Neural cell (in vitro differentiated cells): ENCODE measurements at regions not wholly inside any gene's neighbourhood (a gene's known extent, or its start where the extent isn't known, plus 50 kb on each side); places are given as distances from the start of the nearest gene placed in this dataset.

Experiments used
- H2AFZ ChIP-seq: fragments of 200-600, 300-800 bp; sonication (generic), shearing (Covaris generic); 2 replicates; pipeline ENCODE4 v1.6.0; 2014; ENCODE audit warnings: low read depth, mild to moderate bottlenecking, antibody characterized with exemption, low read length, moderate library complexity
- H3F3A ChIP-seq: fragments of 200-600 bp; shearing (Covaris generic); 2 replicates; pipeline ENCODE4 v1.6.1; 2016; ENCODE audit warnings: mild to moderate bottlenecking, moderate library complexity, mixed read lengths, antibody characterized with exemption, low read length; ENCODE audit not compliant: insufficient read depth, poor library complexity, severe bottlenecking
- H3K27ac ChIP-seq: fragments of 200-600, 300-800 bp; sonication (generic), shearing (Covaris generic); 2 replicates; pipeline ENCODE4 v1.5.1; 2014; ENCODE audit warnings: mild to moderate bottlenecking, low read length, moderate library complexity
- H3K27me3 ChIP-seq: fragments of 300-800, 200-600 bp; sonication (generic), shearing (Covaris generic); 2 replicates; pipeline ENCODE4 v1.6.0; 2014; ENCODE audit warnings: mild to moderate bottlenecking, low read depth, low read length, moderate library complexity; ENCODE audit not compliant: insufficient read depth
- H3K36me3 ChIP-seq: fragments of 300-800, 200-600 bp; sonication (generic), shearing (Covaris generic); 2 replicates; pipeline ENCODE4 v1.5.1; 2014; ENCODE audit warnings: mild to moderate bottlenecking, antibody characterized with exemption, low read length, moderate library complexity; ENCODE audit not compliant: insufficient read depth
- H3K4me2 ChIP-seq: fragments of 300-800, 200-600 bp; sonication (generic), shearing (Covaris generic); 2 replicates; pipeline ENCODE4 v1.6.0; 2014; ENCODE audit warnings: mild to moderate bottlenecking, low read length
- H3K4me3 ChIP-seq: fragments of 300-800, 200-600 bp; sonication (generic), shearing (Covaris generic); 2 replicates; pipeline ENCODE4 v1.5.1; 2014; ENCODE audit warnings: mild to moderate bottlenecking, low read length, moderate library complexity
- H3K79me2 ChIP-seq: fragments of 200-600 bp; shearing (Covaris generic); replicated peaks from 2 replicates; pipeline ENCODE4 v1.6.0; 2014; ENCODE audit warnings: mild to moderate bottlenecking, low read length, moderate library complexity; ENCODE audit not compliant: insufficient read depth
- H3K9ac ChIP-seq: fragments of 300-800, 200-600 bp; sonication (generic), shearing (Covaris generic); 2 replicates; pipeline ENCODE4 v1.6.1; 2016; ENCODE audit warnings: mild to moderate bottlenecking, low read length, mixed read lengths
- H3K9me2 ChIP-seq: fragments of 200-600 bp; shearing (Covaris generic); 2 replicates; pipeline ENCODE4 v1.6.1; 2016; ENCODE audit warnings: mild to moderate bottlenecking, low read length, mixed read lengths; ENCODE audit not compliant: insufficient read depth
- H3K9me3 ChIP-seq: fragments of 200-600, 300-800 bp; sonication (generic), shearing (Covaris generic); 2 replicates; pipeline ENCODE4 v1.6.1; 2016; ENCODE audit warnings: mild to moderate bottlenecking, mixed run types, low read length, moderate library complexity, mixed read lengths
- H4K20me1 ChIP-seq: fragments of 200-600 bp; shearing (Covaris generic); 2 replicates; pipeline ENCODE4 v1.6.1; 2016; ENCODE audit warnings: mild to moderate bottlenecking, mixed run types; ENCODE audit not compliant: insufficient read depth
- EP300 ChIP-seq: fragments of 450-650 bp; conservative IDR thresholded peaks from 2 replicates; pipeline ENCODE4 v1.6.1; 2014; ENCODE audit warnings: antibody characterized with exemption, mild to moderate bottlenecking, moderate library complexity; ENCODE audit not compliant: poor library complexity, severe bottlenecking
- EZH2 ChIP-seq: fragments of 200-600, 300-800 bp; shearing (Covaris generic), sonication (generic); IDR thresholded peaks from 2 replicates; pipeline ENCODE4 v1.6.1; 2014; ENCODE audit warnings: antibody characterized with exemption, low read length, borderline replicate concordance, mild to moderate bottlenecking; ENCODE audit not compliant: insufficient read depth, poor library complexity, severe bottlenecking
- MXI1 ChIP-seq: fragments of 450-650 bp; conservative IDR thresholded peaks from 2 replicates; pipeline ENCODE4 v1.6.1; 2014; ENCODE audit warnings: antibody characterized with exemption, mild to moderate bottlenecking; ENCODE audit not compliant: poor library complexity, severe bottlenecking
- POLR2AphosphoS5 ChIP-seq: IDR thresholded peaks from 2 replicates; pipeline ENCODE4 v1.6.1; 2012
- RAD21 ChIP-seq: fragments of 450-650 bp; conservative IDR thresholded peaks from 2 replicates; pipeline ENCODE4 v1.6.1; 2014; ENCODE audit warnings: antibody characterized with exemption, mild to moderate bottlenecking, moderate library complexity
- SMC3 ChIP-seq: fragments of 450-650 bp; conservative IDR thresholded peaks from 2 replicates; pipeline ENCODE4 v1.6.1; 2014; ENCODE audit warnings: antibody characterized with exemption, mild to moderate bottlenecking, moderate library complexity; ENCODE audit not compliant: poor library complexity
- TAF1 ChIP-seq: IDR thresholded peaks from 2 replicates; pipeline ENCODE4 v1.6.1; 2012; ENCODE audit warnings: low read depth
- TF ChIP-seq, protein P1 (sequence below): fragments of 450-650 bp; IDR thresholded peaks from 2 replicates; pipeline ENCODE4 v1.5.1; 2014; ENCODE audit warnings: antibody characterized with exemption, mild to moderate bottlenecking, moderate library complexity; ENCODE audit not compliant: poor library complexity, severe bottlenecking
- TF ChIP-seq, protein P2 (sequence below): IDR thresholded peaks from 2 replicates; pipeline ENCODE4 v1.6.1; 2012; ENCODE audit warnings: borderline replicate concordance

DNA sequence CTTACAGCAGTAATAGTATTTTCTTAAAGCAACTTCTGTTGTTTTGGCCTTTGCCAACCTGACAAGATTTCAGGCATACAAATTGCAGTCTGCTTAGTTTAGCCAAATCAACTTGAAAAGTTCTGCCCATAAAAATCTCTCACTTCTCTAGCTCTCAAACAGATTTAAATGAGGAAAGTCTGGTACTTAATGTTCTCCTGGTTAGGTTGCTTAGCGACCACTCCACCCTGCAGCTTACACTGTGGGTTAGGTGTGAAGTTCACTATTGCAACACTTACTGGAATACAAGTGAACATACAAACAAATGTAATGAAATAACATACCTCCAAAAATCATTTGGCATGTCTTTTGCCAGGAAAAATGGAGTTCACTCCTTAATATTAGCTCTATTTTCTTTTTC is 178.7 kb upstream of the PCDH9 start:
- no peak overlapping the region for H3K27ac ChIP-seq
- H2AFZ ChIP-seq: no peak overlapping the region
- no peak for TF ChIP-seq TAF1
- TF ChIP-seq EP300: no peak
- TF ChIP-seq, protein P1, sequence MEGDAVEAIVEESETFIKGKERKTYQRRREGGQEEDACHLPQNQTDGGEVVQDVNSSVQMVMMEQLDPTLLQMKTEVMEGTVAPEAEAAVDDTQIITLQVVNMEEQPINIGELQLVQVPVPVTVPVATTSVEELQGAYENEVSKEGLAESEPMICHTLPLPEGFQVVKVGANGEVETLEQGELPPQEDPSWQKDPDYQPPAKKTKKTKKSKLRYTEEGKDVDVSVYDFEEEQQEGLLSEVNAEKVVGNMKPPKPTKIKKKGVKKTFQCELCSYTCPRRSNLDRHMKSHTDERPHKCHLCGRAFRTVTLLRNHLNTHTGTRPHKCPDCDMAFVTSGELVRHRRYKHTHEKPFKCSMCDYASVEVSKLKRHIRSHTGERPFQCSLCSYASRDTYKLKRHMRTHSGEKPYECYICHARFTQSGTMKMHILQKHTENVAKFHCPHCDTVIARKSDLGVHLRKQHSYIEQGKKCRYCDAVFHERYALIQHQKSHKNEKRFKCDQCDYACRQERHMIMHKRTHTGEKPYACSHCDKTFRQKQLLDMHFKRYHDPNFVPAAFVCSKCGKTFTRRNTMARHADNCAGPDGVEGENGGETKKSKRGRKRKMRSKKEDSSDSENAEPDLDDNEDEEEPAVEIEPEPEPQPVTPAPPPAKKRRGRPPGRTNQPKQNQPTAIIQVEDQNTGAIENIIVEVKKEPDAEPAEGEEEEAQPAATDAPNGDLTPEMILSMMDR: no peak
- no peak for TF ChIP-seq RAD21
- no peak for TF ChIP-seq MXI1
- TF ChIP-seq, protein P2, sequence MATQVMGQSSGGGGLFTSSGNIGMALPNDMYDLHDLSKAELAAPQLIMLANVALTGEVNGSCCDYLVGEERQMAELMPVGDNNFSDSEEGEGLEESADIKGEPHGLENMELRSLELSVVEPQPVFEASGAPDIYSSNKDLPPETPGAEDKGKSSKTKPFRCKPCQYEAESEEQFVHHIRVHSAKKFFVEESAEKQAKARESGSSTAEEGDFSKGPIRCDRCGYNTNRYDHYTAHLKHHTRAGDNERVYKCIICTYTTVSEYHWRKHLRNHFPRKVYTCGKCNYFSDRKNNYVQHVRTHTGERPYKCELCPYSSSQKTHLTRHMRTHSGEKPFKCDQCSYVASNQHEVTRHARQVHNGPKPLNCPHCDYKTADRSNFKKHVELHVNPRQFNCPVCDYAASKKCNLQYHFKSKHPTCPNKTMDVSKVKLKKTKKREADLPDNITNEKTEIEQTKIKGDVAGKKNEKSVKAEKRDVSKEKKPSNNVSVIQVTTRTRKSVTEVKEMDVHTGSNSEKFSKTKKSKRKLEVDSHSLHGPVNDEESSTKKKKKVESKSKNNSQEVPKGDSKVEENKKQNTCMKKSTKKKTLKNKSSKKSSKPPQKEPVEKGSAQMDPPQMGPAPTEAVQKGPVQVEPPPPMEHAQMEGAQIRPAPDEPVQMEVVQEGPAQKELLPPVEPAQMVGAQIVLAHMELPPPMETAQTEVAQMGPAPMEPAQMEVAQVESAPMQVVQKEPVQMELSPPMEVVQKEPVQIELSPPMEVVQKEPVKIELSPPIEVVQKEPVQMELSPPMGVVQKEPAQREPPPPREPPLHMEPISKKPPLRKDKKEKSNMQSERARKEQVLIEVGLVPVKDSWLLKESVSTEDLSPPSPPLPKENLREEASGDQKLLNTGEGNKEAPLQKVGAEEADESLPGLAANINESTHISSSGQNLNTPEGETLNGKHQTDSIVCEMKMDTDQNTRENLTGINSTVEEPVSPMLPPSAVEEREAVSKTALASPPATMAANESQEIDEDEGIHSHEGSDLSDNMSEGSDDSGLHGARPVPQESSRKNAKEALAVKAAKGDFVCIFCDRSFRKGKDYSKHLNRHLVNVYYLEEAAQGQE: no peak
- no peak for TF ChIP-seq SMC3
- no peak for TF ChIP-seq EZH2
- TF ChIP-seq POLR2AphosphoS5: no peak
- H3K4me3 ChIP-seq: no peak overlapping the region
- H3K4me2 ChIP-seq: no peak overlapping the region
- H3K27me3 ChIP-seq: no peaks in the 10 kb centered on the region
- H3K9ac ChIP-seq: no peak overlapping the region
- H3K9me2 ChIP-seq: no peaks in the 10 kb centered on the region
- no peaks in the 10 kb centered on the region for H3K36me3 ChIP-seq
- no peaks in the 10 kb centered on the region for H3F3A ChIP-seq
- no peaks in the 10 kb centered on the region for H3K9me3 ChIP-seq
- H4K20me1 ChIP-seq: no peaks in the 10 kb centered on the region
- H3K79me2 ChIP-seq: no peaks in the 10 kb centered on the region

- Histone ChIP-seq H3K27ac (no peak overlapping the region), H3K9ac (no peak overlapping the region), H3K4me3 (no peak overlapping the region), H3K9me3 (peaks cover 3% of the 10 kb centered on the region), H3F3A (no peaks in the 10 kb centered on the region), H2AFZ (no peak overlapping the region), H3K4me2 (no peak overlapping the region), H4K20me1 (no peaks in the 10 kb centered on the region), H3K27me3 (no peaks in the 10 kb centered on the region), H3K36me3 (no peaks in the 10 kb centered on the region), H3K79me2 (no peaks in the 10 kb centered on the region), H3K9me2 (no peaks in the 10 kb centered on the region)
- no peak for TF ChIP-seq POLR2AphosphoS5
Measured at GRCh38 chr13:67402546-67402945, 172.4 kb upstream of the PCDH9 start.

- Histone ChIP-seq H3K27me3 (no peaks in the 10 kb centered on the region), H4K20me1 (no peaks in the 10 kb centered on the region), H3K4me2 (no peak overlapping the region), H3K9ac (no peak overlapping the region), H2AFZ (no peak overlapping the region), H3K9me2 (no peaks in the 10 kb centered on the region), H3K9me3 (peaks cover 4% of the 10 kb centered on the region), H3F3A (no peaks in the 10 kb centered on the region), H3K36me3 (no peaks in the 10 kb centered on the region), H3K79me2 (no peaks in the 10 kb centered on the region), H3K27ac (no peak overlapping the region), H3K4me3 (no peak overlapping the region)
- TF ChIP-seq TAF1 (no peak), MXI1 (no peak), EZH2 (no peak), EP300 (no peak), RAD21 (no peak), SMC3 (no peak), POLR2AphosphoS5 (no peak)
- TF ChIP-seq, protein P2: no peak
- TF ChIP-seq, protein P1: no peak
Measured at GRCh38 chr13:67395577-67395976, 165.4 kb upstream of the PCDH9 start.
